Urinary bladder (tissue), 3 donors: ENCODE measurements at regions not wholly inside any gene's neighbourhood (a gene's known extent, or its start where the extent isn't known, plus 50 kb on each side); places are given as distances from the start of the nearest gene placed in this dataset.

Source experiments
- DNase-seq: peaks from one replicate; pipeline ENCODE4 v3.0.0-alpha.2; 2015; ENCODE audit errors: extremely low spot score
- H3K27ac ChIP-seq: one replicate; pipeline ENCODE4 v1.5.1; 2013; ENCODE audit warnings: low read depth, mild to moderate bottlenecking, moderate library complexity
- H3K36me3 ChIP-seq: one replicate; pipeline ENCODE4 v1.6.1; 2013; ENCODE audit warnings: mild to moderate bottlenecking, moderate library complexity; ENCODE audit not compliant: insufficient read depth
- H3K4me1 ChIP-seq: one replicate; pipeline ENCODE4 v1.6.1; 2013; ENCODE audit warnings: mild to moderate bottlenecking, moderate library complexity; ENCODE audit not compliant: insufficient read depth
- H3K4me3 ChIP-seq: one replicate; pipeline ENCODE4 v1.5.1; 2013; ENCODE audit warnings: low read depth, low read length
- WGBS: extraction: QIAGEN DNeasy Blood & Tissue Kit; methylation state at CpG from one replicate; pipeline ENCODE4 v1.1.7; 2013; 5-methylcytosine and 5-hydroxymethylcytosine counted together
- donor health status: healthy with polysubstance abuse.
- donor health status: healthy.

DNA sequence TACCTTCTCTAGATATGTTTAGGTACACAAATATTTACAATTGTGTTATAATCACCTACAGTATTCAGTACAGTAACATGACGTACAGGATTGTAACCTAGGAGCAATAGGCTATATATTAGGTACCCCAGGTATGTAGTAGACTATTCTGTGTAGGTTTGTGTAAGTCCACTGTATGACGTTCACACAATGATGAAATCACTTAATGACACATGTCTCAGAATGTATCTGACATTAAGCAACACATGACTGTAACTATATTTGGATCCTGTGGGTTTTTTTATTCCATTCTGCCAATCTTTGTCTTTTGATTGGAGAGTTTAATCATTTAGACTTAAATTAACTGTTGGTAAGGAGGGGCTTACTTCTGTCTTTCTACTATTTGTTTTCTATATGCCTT is 52.1 kb downstream of the STYXL2 start:
- no peak overlapping the region for H3K27ac ChIP-seq
- H3K4me3 ChIP-seq, result no peak overlapping the region
- WGBS, result 74% methylated on average over 2 of the region's 2 CpGs
- H3K4me1 ChIP-seq, result no peaks in the 10 kb centered on the region
- no peaks in the 10 kb centered on the region for H3K36me3 ChIP-seq
- DNase-seq, result no peak

DNA sequence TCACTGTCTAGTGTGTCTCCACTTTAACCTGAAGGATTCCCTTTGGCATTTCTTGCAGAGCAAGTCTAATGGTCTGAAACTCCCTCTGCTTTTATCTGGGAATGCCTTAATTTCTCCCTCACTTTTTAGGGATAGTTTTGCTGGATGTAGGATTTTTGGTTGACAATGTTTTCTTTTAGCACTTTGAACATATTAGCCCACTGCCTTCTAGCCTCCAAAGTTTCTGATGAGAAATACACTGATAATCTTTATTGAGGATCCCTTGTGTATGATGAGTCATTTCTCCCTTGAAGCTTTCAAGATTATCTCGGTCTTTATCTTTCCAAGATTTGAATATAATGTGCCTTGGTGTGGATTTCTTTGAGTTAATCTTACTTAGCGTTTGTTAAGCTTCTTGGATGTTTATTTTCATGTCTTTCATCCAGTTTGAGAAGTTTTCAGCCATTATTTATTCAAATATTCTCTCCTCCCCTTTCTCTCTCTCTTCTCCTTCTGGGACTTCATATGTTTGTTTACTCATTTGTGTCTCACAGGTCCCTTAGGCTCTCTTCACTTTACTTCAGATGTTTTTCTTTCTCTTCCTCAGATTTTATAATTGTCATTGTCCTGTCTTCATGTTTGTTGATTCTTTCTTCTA is 53.1 kb downstream of the STYXL2 start:
- 66% methylated on average over 2 of the region's 2 CpGs for WGBS
- H3K4me1 ChIP-seq, result no peaks in the 10 kb centered on the region
- H3K27ac ChIP-seq, result no peak overlapping the region
- no peak overlapping the region for H3K4me3 ChIP-seq
- H3K36me3 ChIP-seq, result no peaks in the 10 kb centered on the region
- no peak for DNase-seq

DNA sequence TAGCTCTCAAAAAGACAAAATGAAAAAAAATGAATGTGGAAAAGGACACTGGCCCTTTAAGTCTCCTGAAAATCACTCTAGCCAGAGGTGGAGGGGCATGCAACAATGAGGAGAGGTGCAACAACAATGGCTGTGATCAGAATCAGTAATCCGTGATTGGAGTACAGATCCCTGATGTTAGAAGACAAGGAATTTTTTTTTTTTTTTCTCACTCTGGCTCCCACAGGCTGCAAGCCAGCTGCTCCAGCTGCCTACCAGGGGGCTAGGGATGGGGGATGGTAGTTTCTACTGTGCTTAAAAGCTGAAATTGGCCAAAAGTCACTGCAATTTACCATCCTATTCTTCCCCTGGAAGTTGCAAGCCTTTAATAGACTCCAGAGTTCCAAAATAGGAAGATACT is 54.5 kb downstream of the STYXL2 start:
- WGBS, result 17% methylated on average over 1 of the region's 1 CpG
- no peak for DNase-seq

DNA sequence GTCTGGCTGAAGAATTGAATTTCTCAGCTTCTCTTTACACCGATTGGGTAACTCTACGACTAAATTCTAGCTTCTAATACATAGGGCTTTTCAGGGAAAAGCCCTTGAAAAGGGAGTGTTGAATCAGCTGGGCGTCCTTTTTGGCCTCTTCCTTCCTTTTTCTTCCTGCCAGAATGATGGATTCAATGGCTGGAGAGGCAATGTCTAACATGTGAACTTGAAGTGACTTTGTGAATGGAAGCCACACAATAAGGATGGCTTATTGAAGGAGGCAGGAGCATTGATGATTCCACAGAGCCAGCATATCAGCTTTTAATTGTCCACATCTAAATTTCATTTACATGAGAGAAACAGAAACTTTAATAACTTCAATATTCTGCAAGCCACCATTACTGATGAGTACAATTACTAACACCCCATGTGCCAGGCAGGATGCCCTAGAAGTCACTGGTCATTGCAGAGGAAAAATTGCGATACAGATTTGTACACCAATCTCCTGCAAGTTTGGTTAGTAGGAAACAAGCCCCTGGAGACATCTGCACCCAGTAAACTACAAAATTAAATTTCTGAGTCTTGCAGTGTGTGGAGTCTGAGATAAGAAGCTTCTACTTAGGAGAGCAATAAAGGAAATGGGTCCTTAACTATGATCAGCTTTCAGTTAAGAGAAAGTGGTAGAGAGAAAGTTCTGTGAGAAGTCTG is 56.1 kb downstream of the STYXL2 start:
- no peak for DNase-seq
- no peaks in the 10 kb centered on the region for H3K36me3 ChIP-seq
- 73% methylated on average over 4 of the region's 4 CpGs for WGBS
- H3K4me3 ChIP-seq, result no peak overlapping the region
- no peaks in the 10 kb centered on the region for H3K4me1 ChIP-seq
- H3K27ac ChIP-seq, result no peak overlapping the region

More for the DNA sequence above, 54.5 kb downstream of the STYXL2 start:
- no peaks in the 10 kb centered on the region for H3K4me1 ChIP-seq
- no peak overlapping the region for H3K27ac ChIP-seq
- H3K36me3 ChIP-seq, result no peaks in the 10 kb centered on the region
- H3K4me3 ChIP-seq, result no peak overlapping the region

DNA sequence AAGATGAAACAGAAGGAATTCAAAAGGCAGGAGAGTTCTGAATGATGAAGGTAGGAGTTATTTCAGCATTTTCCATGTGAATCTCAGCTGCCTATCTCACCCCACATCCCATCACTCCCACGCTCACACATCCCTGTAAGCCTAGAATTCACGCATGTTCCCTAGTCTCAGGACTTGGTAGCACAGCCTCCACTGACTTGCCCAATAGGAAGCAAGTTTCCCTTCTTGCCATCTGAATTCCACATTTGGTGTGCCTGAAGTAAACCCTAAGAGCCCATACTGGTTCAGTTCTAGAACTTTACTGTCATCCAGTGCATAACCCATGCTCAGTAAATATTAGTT is 56.6 kb downstream of the STYXL2 start:
- no peaks in the 10 kb centered on the region for H3K36me3 ChIP-seq

DNA sequence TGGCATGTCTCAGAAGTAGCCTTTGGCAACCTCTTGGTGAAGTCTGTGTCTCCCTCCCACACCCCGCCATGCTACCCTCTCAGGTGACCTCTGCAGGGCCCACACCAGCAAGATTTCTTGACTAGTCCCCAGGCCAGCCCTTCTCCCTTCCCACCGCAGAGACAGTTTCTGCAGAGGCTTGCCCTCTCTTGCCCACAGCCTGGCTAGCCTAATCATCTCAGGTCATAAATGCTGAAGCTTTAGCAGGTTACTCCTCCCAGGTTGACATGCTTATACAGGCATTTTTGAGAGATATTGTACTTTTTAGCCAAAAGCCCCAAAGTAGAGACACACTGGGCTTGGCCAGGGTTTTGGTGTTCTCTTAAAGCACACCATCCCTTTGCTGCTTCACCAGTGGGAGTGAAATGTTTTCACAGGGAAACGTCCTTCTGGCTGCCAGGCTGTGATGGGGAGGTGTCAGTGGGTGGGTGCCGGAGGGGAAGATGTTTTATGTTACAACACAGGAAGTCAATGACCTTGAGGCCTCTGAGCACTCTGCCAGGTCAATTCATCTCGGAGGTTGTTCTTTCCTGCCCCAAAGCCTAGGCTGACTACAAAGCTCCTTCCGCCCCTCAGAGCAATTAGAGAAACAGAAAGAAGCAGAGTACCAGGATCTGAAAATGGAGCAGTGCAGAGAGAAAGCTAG is 58.5 kb downstream of the STYXL2 start:
- no peak overlapping the region for H3K4me3 ChIP-seq
- H3K27ac ChIP-seq, result no peak overlapping the region
- no peak for DNase-seq
- 56% methylated on average over 6 of the region's 6 CpGs for WGBS
- no peaks in the 10 kb centered on the region for H3K4me1 ChIP-seq
- no peaks in the 10 kb centered on the region for H3K36me3 ChIP-seq

More for the DNA sequence above, 56.6 kb downstream of the STYXL2 start:
- no peak overlapping the region for H3K4me3 ChIP-seq
- no peak overlapping the region for H3K27ac ChIP-seq
- 98% methylated on average over 2 of the region's 2 CpGs for WGBS
- no peaks in the 10 kb centered on the region for H3K4me1 ChIP-seq
- DNase-seq, result no peak

DNA sequence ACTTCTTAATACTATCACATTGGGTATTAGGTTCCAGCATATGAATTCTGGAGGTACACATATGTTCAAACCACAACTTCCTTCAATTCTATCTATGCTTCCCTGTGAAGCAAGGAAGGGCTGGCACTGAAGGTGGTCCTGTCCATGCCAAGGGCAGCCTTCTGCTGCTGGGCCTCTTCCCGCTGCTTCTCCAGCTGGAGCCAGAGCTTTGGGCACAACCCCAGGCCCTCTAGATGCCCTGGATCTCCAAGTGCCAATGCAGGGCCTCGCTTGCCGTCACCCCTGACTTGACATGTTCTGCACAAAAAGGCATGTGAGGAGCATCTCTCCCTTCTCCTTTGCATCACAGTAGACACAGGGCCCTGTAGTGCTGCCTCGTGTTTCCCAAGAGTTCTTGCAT is 62.6 kb downstream of the STYXL2 start:
- no peak for DNase-seq
- Histone ChIP-seq H3K4me3 (no peak overlapping the region), H3K4me1 (no peaks in the 10 kb centered on the region), H3K27ac (no peak overlapping the region), H3K36me3 (no peaks in the 10 kb centered on the region)
- 96% methylated on average over 4 of the region's 4 CpGs for WGBS

DNA sequence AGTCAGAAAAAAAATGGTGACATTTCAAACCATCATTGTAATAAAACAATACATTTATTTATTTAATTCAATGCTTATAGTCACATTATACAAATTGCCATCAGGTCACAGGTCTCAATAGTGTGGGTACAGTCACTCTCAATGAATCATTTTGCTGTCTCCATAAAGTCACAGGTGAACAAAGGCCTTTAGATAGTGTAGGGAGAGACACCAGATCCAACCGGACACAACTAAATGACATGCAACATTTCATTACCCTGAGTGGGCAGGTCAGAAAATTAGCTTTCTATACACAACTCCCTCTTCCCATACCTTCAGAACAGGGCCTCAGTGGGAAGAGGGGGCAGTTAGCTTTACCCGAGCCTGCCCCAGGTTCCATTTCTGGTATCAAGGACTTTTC is 63.2 kb downstream of the STYXL2 start:
- 90% methylated on average over 2 of the region's 2 CpGs for WGBS
- no peaks in the 10 kb centered on the region for H3K36me3 ChIP-seq
- DNase-seq, result no peak
- H3K4me1 ChIP-seq, result no peaks in the 10 kb centered on the region
- no peak overlapping the region for H3K27ac ChIP-seq
- H3K4me3 ChIP-seq, result no peak overlapping the region

DNA sequence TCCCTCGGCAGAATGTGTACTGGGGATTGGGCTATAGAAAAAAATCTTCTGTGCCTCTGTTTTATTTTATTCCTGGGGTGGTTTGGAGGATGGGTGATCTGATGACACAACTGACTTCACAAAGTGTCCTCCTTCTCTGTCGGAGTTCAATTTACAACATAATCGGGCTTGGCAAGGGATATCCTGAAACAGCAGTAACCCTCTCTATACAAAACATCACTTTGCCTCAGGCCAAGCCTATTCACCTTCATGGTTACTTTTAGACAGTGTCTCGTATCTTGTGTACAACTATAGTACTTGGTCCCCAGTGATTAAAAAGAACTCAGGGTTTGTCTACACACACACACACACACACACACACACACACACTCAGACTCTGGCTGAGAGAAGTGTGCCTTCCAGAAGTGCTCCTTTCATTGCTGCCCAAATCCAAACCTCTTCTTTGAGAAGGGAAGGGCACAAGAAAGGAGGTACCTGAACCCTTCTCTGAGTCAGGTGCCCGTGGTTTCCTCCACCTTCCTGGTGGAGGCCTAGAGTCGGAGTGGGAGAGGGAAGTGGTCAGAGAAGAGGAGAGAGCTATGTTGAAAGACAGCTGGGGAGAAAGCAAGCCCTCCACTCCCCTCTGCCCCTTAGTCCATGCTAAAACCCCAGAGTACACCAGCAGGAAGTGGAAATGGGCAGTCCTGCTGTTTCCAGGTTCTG is 62.4 kb upstream of the POU2F1 start:
- WGBS, result 57% methylated on average over 6 of the region's 6 CpGs
- Histone ChIP-seq H3K4me3 (no peak overlapping the region), H3K4me1 (no peaks in the 10 kb centered on the region), H3K36me3 (no peaks in the 10 kb centered on the region), H3K27ac (no peak overlapping the region)
- DNase-seq, result no peak

DNA sequence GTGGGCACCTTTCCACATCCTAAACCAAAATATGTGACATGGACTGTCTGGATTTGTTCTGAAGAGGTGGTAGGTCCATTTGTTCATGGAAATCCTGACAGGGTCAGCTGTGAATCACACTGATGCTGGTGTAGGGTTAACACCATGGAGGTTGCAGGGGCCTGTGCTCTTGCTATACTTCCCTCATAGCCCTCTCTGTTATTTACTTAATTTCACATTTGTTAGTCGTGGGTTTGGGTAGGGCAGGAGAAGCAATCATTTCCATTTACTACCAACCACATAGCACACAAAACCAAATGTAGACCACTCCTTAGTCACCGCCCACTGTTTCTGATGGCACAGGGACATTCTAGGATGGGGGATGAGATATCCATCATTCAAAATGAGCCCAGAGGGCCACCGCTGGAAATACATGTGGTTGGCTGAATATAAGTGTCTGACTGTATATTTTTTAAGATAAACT is 61.8 kb upstream of the POU2F1 start:
- no peak for DNase-seq
- no peaks in the 10 kb centered on the region for H3K36me3 ChIP-seq
- no peak overlapping the region for H3K27ac ChIP-seq
- no peaks in the 10 kb centered on the region for H3K4me1 ChIP-seq
- H3K4me3 ChIP-seq, result no peak overlapping the region
- 86% methylated on average over 3 of the region's 3 CpGs for WGBS

DNA sequence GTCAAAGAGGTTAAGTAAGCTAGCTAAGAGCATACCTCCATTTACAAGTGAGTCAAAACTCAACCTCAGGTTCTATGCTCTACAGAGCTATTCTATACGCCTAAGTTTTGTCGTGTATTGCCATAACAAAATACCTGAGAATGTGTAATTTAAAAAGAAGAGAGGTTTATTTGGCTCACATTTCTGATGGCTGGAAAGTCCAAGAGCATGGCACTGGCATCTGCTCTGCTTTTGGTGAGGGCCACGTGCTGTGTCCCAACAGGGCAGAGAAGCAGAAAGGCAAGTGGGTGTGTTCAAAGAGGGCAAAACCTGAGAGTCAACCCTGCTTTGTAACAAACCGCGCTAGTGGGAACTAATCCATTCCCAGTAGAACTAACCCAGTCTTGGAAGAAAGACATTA is 60.9 kb upstream of the POU2F1 start:
- no peak for DNase-seq
- Histone ChIP-seq H3K36me3 (no peaks in the 10 kb centered on the region), H3K4me3 (no peak overlapping the region), H3K4me1 (no peaks in the 10 kb centered on the region), H3K27ac (no peak overlapping the region)
- WGBS, result 90% methylated on average over 5 of the region's 5 CpGs

DNA sequence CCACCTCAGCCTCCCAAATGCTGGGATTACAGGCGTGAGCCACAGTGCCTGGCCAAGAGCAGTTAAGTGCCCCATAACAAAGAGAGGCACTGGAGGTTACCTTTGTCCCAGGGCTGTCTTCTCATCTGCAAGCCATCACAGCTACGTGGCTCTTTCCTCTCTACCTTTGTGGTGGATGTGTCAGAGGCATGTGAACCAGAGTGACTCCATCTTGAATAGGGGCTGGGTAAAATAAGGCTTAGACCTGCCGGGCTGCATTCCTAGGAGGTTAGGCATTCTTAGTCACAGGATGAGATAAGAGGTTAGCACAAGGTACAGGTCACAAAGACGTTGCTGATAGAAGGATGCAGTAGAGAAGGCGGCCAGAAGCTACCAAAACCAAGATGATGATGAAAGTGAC is 59.4 kb upstream of the POU2F1 start:
- H3K4me3 ChIP-seq, result no peak overlapping the region
- no peak for DNase-seq
- no peak overlapping the region for H3K27ac ChIP-seq
- no peaks in the 10 kb centered on the region for H3K4me1 ChIP-seq
- H3K36me3 ChIP-seq, result no peaks in the 10 kb centered on the region
- 67% methylated on average over 5 of the region's 5 CpGs for WGBS

DNA sequence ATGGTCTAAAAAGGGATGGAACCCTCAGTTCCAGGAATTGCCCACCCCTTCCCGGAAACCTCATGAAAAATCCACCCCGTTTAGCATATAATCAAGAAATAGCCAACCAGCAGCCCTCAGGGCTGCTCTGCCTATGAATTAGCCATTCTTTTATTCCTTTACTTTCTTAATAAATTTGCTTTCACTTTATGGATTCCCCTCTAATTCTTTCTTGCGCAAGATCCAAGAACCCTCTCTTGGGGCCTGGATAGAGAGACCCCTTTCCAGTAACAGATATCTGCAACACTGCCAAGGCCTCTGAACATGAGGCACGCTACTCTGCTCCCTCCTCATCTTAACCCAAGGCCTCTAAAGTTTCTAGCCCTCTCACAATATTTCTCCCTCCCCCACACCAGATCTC is 58.9 kb upstream of the POU2F1 start:
- Histone ChIP-seq H3K4me3 (no peak overlapping the region), H3K4me1 (no peaks in the 10 kb centered on the region), H3K36me3 (no peaks in the 10 kb centered on the region), H3K27ac (no peak overlapping the region)
- no peak for DNase-seq
- 94% methylated on average over 4 of the region's 4 CpGs for WGBS

DNA sequence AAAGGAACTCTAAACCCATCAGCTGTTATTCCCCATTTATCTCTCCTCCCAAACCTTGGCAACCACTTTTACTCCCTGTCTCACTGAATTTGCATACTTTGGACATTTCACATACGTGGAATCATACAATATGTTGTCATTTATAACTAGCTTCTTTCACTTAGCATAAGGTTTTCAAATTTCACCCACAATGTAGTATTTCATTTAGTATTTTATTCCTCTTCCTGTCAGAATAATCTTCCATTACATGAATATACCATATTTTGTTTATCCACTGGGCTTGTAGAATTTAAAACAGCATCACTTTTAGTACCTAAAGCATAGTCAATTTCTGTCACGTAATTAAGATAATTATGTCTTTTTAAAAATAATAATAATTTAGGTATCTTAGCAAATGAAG is 55.5 kb upstream of the POU2F1 start:
- H3K4me3 ChIP-seq, result no peak overlapping the region
- no peak overlapping the region for H3K27ac ChIP-seq
- H3K36me3 ChIP-seq, result no peaks in the 10 kb centered on the region
- no peak for DNase-seq
- H3K4me1 ChIP-seq, result no peaks in the 10 kb centered on the region
- 83% methylated on average over 2 of the region's 2 CpGs for WGBS
